Pancreas (tissue), 10 donors: ENCODE measurements at regions not wholly inside any gene's neighbourhood (a gene's known extent, or its start where the extent isn't known, plus 50 kb on each side); places are given as distances from the start of the nearest gene placed in this dataset.

Experiments
- ATAC-seq, 4 donors: fragments of 200-7000 bp; cut with Tn5 transposase; one replicate each; pipeline versions ENCODE4 v1.8.0 to v1.9.1; 2020; ENCODE audit warnings: mild to moderate bottlenecking in 4 of 4, moderate library complexity in 4 of 4
- DNase-seq, 6 donors: peaks; one replicate each; pipeline ENCODE4 v3.0.0-alpha.2; 2020
- FAIRE-seq: peaks from 2 replicates; lab custom pipeline; 2012; peaks lifted over from hg19 to GRCh38; lab: Jason Lieb, UNC
- H3K27ac ChIP-seq, 4 donors: fragments of 200-600 bp; sonication (generic); 1 replicate in 3 of 4; 2 replicates in 1 of 4; pipeline versions ENCODE4 v1.5.0 to v1.8.0; 2020
- H3K27me3 ChIP-seq, 4 donors: fragments of 200-600 bp; one replicate each; pipeline ENCODE4 v1.8.0; 2021
- H3K36me3 ChIP-seq, 3 donors: fragments of 200-600 bp; sonication (generic) in 1 of 3; one replicate each; pipeline versions ENCODE4 v1.5.0 to v1.8.0; 2020 to 2021
- H3K4me1 ChIP-seq, 3 donors: fragments of 200-600 bp; one replicate each; pipeline ENCODE4 v1.8.0; 2021
- H3K4me3 ChIP-seq, 4 donors: fragments of 200-600 bp; sonication (generic) in 2 of 4; one replicate each; pipeline versions ENCODE4 v1.5.0 to v1.8.0; 2020 to 2021
- H3K9me3 ChIP-seq, 4 donors: fragments of 200-600 bp; one replicate each; pipeline ENCODE4 v1.8.0; 2021
- CTCF ChIP-seq, 4 donors: fragments of 200-600 bp; sonication (generic) in 3 of 4; IDR thresholded peaks; one replicate each; pipeline versions ENCODE4 v1.5.0 to v1.8.0; 2021; ENCODE audit warnings: antibody characterized with exemption in 4 of 4
- WGBS, 2 donors: extraction: QIAGEN DNeasy Blood & Tissue Kit; methylation state at CpG; one replicate each; pipeline ENCODE4 v1.1.7; 2013; 5-methylcytosine and 5-hydroxymethylcytosine counted together
- intact Hi-C, 3 donors: fragments of 100-400 bp; cut with DNase I; formaldehyde crosslinking; loops; one replicate each; pipeline versions ENCODE4 v1.11.1 to v1.14.2; 2022
- donor health status: healthy with polysubstance abuse.
- donor health status: DM: no; HTN: no; CAD: no; lungs with moderate emphysema.
- donor health status: DM: no; HTN: no; CAD: no.
- donor health status: control.
- donor health status: control.
- donor health status: Bipolar disorder and iron deficiency.
- donor health status: DM: yes; HTN: yes; CAD: no.
- donor health status: DM: no; HTN: no; CAD: no.
- donor health status: DM: no; HTN: no; CAD: no.
- donor health status: DM: yes; HTN: yes; CAD: no.

GRCh38 chr2:105691947-105692390 is 52.7 kb upstream of the NCK2 start:
- Histone ChIP-seq H3K4me3 (no peak overlapping the region), H3K27ac (no peak overlapping the region), H3K9me3 (no peaks in the 10 kb centered on the region), H3K36me3 (no peaks in the 10 kb centered on the region), H3K4me1 (no peaks in the 10 kb centered on the region), H3K27me3 (no peaks in the 10 kb centered on the region)
- ATAC-seq (peak in 1 of 4 donors; percentile 36), FAIRE-seq (no peak), DNase-seq (no peak)
- WGBS, 2 donors, result 79 to 85% methylated on average over 5 of the region's 5 CpGs
- TF ChIP-seq CTCF (IDR thresholded peaks at IDR 0.05), result no peak
- intact Hi-C loops, result no loop called here

DNA sequence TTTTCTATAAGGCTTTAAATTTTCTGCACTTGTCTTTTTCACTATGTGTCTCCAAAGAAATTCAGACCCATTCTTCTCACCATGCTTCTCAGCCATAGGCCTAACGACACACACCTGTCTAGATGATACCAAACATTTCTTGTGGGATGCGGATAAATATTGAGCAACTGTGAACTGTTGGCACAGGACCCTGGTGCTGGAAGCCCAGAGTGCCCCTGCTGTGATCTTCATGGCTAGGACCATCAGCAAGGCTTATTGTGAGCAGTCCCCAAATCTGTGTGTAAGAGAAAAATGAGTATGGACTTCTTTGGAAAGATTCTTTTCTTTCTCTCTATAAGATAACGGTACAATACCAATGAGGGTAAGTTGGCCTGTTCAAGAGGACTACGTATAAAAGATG is 54.1 kb upstream of the NCK2 start:
- no peak for TF ChIP-seq CTCF (IDR thresholded peaks at IDR 0.05)
- Histone ChIP-seq H3K4me1 (no peaks in the 10 kb centered on the region), H3K36me3 (no peaks in the 10 kb centered on the region), H3K27ac (no peak overlapping the region), H3K27me3 (no peaks in the 10 kb centered on the region), H3K4me3 (no peak overlapping the region), H3K9me3 (no peaks in the 10 kb centered on the region)
- FAIRE-seq (no peak), ATAC-seq (no peak), DNase-seq (no peak)
- intact Hi-C loops, result no loop called here
- WGBS, 2 donors, result 93 to 94% methylated on average over 4 of the region's 4 CpGs

- 80 to 91% methylated on average over 7 of the region's 7 CpGs for WGBS, 2 donors
- no peaks in the 10 kb centered on the region for H3K9me3 ChIP-seq
- FAIRE-seq (no peak), DNase-seq (no peak), ATAC-seq (no peak)
- TF ChIP-seq CTCF (IDR thresholded peaks at IDR 0.05), result no peak
- H3K36me3 ChIP-seq, result no peaks in the 10 kb centered on the region
- no peaks in the 10 kb centered on the region for H3K4me1 ChIP-seq
- H3K4me3 ChIP-seq, result no peak overlapping the region
- no peak overlapping the region for H3K27ac ChIP-seq
- intact Hi-C loops, result no loop called here
- H3K27me3 ChIP-seq, result no peaks in the 10 kb centered on the region
Measured at GRCh38 chr2:105689484-105689883, 55.2 kb upstream of the NCK2 start.

DNA sequence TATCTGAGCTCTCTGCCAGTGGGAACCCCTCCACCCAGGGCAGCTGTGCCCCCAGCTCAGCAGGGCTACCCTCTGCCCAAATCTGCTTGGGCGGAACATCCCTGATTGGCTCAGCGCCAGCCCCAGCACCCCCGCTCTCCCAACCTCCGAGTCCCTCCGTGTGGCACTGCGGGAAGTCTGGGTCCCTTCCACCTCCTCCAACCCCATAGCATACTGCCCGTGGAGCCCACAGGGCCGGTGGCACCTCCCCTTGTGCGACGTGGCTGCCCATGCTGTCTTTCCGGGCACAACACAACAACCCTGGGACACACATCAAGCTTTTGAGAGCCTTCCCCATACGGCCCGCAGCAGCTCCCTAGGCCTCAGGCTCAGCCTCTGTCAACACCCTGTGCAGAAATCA is 55.8 kb upstream of the NCK2 start:
- Histone ChIP-seq H3K27ac (no peak overlapping the region), H3K9me3 (no peaks in the 10 kb centered on the region), H3K4me1 (no peaks in the 10 kb centered on the region), H3K27me3 (no peaks in the 10 kb centered on the region), H3K4me3 (no peak overlapping the region), H3K36me3 (no peaks in the 10 kb centered on the region)
- ATAC-seq (no peak), DNase-seq (no peak), FAIRE-seq (no peak)
- intact Hi-C loops, result no loop called here
- TF ChIP-seq CTCF (IDR thresholded peaks at IDR 0.05), result no peak
- 88 to 90% methylated on average over 13 of the region's 13 CpGs for WGBS, 2 donors

- intact Hi-C loops, result no loop called here
- H3K36me3 ChIP-seq, result no peaks in the 10 kb centered on the region
- TF ChIP-seq CTCF (IDR thresholded peaks at IDR 0.05), result no peak
- no peak overlapping the region for H3K27ac ChIP-seq
- H3K27me3 ChIP-seq, result no peaks in the 10 kb centered on the region
- H3K4me3 ChIP-seq, result no peak overlapping the region
- DNase-seq (no peak), FAIRE-seq (no peak), ATAC-seq (no peak)
- no peaks in the 10 kb centered on the region for H3K4me1 ChIP-seq
- no peaks in the 10 kb centered on the region for H3K9me3 ChIP-seq
- 41 to 42% methylated on average over 5 of the region's 5 CpGs for WGBS, 2 donors
Measured at GRCh38 chr2:105686588-105686987, 58.1 kb upstream of the NCK2 start.
